Choroid plexus epithelial cell (primary cell): ENCODE measurements at regions not wholly inside any gene's neighbourhood (a gene's known extent, or its start where the extent isn't known, plus 50 kb on each side); places are given as distances from the start of the nearest gene placed in this dataset.

Source experiments
- DNase-seq: peaks from one replicate; pipeline ENCODE4 v3.0.0-alpha.2; 2010; ENCODE audit warnings: low read depth
- H3K4me3 ChIP-seq: 2 replicates; pipeline ENCODE4 v1.5.1; 2011; ENCODE audit warnings: low read depth, mild to moderate bottlenecking, control low read depth, low read length, moderate library complexity
- CTCF ChIP-seq: conservative IDR thresholded peaks from 2 replicates; pipeline ENCODE4 v1.5.1; 2011; ENCODE audit warnings: low read depth, mild to moderate bottlenecking, control low read depth, inconsistent platforms, low read length, moderate library complexity

GRCh38 chr2:13711154-13711553, 921.4 kb upstream of the LRATD1 start:
- no peak for DNase-seq
- no peak overlapping the region for H3K4me3 ChIP-seq
- TF ChIP-seq CTCF: no peak

DNA sequence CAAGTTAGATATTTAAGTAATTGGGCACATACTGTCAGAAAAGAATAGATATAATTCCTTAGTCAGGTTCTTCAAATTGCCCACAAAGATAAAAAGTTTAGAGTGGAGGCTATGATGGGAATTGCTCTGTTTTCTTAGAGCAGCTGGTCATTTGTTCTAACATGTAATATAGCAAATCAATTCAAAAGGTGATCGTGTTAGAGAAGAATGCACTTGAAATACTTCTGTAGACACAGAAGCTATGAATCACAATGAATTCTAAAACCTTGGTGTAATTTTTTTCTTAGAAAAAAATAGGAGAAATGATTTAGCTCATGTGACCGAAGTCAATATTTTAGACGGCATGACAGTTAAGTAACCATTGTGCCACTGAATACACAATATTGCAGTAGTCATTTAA, 918.1 kb upstream of the LRATD1 start:
- no peak for DNase-seq

GRCh38 chr2:13725945-13726344, 906.6 kb upstream of the LRATD1 start:
- no peak for TF ChIP-seq CTCF
- no peak overlapping the region for H3K4me3 ChIP-seq
- DNase-seq: no peak

More for the DNA sequence above, 918.1 kb upstream of the LRATD1 start:
- H3K4me3 ChIP-seq: no peak overlapping the region
- no peak for TF ChIP-seq CTCF

DNA sequence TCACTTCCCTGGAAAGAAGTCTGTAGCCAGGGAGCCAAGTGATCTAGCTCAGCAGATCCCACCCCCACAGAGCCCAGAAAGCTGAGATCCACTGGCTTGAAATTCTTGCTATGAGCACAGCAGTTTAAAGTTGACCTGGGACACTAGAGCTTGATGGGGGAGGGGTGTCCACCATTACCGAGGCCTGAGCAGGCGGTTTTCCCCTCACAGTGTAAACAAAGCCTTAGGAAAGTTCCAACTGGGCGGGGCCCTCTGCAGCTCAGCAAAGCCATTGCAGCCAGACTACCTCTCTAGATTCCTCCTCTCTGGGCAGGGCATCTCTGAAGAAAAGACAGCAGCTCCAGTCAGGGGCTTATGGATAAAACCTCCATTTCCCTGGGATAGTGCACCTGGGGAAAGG, 887.2 kb upstream of the LRATD1 start:
- no peak for TF ChIP-seq CTCF
- H3K4me3 ChIP-seq: no peak overlapping the region
- DNase-seq: no peak

DNA sequence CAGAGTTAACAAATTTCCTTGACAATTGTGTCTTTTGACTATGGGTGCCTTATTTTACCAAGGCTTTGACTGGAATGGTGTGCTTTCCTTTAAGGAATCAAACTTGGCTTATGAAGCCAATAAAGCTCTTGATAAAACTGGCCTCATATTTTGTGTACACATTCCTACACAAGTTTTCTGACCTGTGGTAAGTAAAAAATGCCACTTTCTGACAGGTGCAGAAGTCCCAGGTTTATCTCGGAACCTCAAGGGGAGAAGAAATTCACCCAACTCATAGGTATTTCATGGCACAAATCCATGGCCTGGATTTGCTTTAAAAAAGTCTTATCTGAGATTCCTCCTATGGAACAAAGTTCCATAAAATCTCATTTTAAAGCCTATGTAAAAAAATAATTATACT, 880.6 kb upstream of the LRATD1 start:
- no peak for TF ChIP-seq CTCF
- no peak overlapping the region for H3K4me3 ChIP-seq
- DNase-seq: no peak

DNA sequence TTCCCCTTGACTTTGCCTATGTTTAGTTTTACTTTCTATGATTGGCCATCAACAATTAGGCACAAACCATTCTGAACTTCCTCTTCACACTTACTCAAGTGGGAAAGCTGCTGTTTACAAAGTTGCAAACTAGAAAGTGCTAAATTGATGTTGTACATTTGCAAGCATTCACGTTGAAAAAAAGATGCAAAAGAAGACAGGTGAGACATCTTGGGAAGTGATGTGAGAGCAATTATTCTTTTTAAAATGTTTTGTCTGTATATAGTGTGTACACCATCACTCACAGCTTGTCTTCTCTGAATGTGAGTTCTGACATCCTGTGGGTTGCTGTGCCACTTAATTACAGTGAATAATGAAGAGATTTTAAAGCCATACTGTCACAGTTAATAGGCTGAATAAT, 874.1 kb upstream of the LRATD1 start:
- H3K4me3 ChIP-seq: no peak overlapping the region
- TF ChIP-seq CTCF: no peak
- no peak for DNase-seq

DNA sequence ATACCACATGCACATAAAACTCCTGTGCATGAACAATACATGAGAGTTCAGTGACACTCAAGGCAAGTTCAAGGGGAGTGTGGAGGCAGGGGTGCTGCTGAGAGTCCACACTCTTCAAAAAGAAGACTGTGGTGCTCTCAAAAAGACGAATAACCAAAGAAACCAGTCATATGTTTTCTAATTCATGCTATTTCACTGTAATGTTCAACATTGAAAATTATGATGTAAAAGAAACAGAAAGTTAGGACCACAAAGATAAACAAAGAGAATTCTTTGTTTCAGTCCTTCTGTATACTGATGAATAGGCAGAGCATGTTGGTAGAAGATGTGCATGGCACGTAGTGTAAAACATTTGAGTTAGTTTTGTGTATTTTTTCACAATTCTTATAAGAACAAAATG, 864.2 kb upstream of the LRATD1 start:
- TF ChIP-seq CTCF: no peak
- no peak for DNase-seq

More for the DNA sequence above, 864.2 kb upstream of the LRATD1 start:
- H3K4me3 ChIP-seq: no peak overlapping the region
